ENCODE measurements at regions not wholly inside any gene's neighbourhood (a gene's known extent, or its start where the extent isn't known, plus 50 kb on each side); places are given as distances from the start of the nearest gene placed in this dataset.
"Not testable (repeated sequence)": the region's sequence is repeated elsewhere in the genome, so short reads cannot be mapped to it uniquely, and the experiment has no call there.

GRCh38 chr2:84300696-84301029, 158.4 kb downstream of the SUCLG1 start:
- H3K27me3 Mint-ChIP-seq: peaks cover 3% of the 10 kb centered on the region
- peaks cover 0 to 1% (median 0%) of the 10 kb centered on the region in 3 donors for H3K4me1 Mint-ChIP-seq
- H3K36me3 Mint-ChIP-seq: no peaks in the 10 kb centered on the region
- no peak overlapping the region for H3K27ac Mint-ChIP-seq
- H3K9me3 Mint-ChIP-seq: peaks cover 0 to 5% (median 4%) of the 10 kb centered on the region in 3 donors
- H3K4me3 Mint-ChIP-seq: no peak overlapping the region

GRCh38 chr2:84300001-84300695, 158.9 kb downstream of the SUCLG1 start:
- not testable (repeated sequence) for H3K27me3 Mint-ChIP-seq, H3K36me3 Mint-ChIP-seq, H3K9me3 Mint-ChIP-seq, H3K4me3 Mint-ChIP-seq, H3K4me1 Mint-ChIP-seq, H3K27ac Mint-ChIP-seq

- Mint-ChIP-seq H3K27me3 (peaks cover 3% of the 10 kb centered on the region), H3K4me1 (peaks cover 0 to 1% (median 0%) of the 10 kb centered on the region in 3 donors), H3K9me3 (peaks cover 0 to 5% (median 0%) of the 10 kb centered on the region in 3 donors), H3K36me3 (no peaks in the 10 kb centered on the region), H3K4me3 (no peak overlapping the region), H3K27ac (no peak overlapping the region)
Observed at GRCh38 chr2:84299211-84299775, 159.8 kb downstream of the SUCLG1 start.

GRCh38 chr2:84297155-84297554, 161.9 kb downstream of the SUCLG1 start:
- no peak overlapping the region for H3K27ac Mint-ChIP-seq
- no peaks in the 10 kb centered on the region for H3K9me3 Mint-ChIP-seq
- H3K27me3 Mint-ChIP-seq: peaks cover 1% of the 10 kb centered on the region
- no peak overlapping the region for H3K4me3 Mint-ChIP-seq
- no peaks in the 10 kb centered on the region for H3K36me3 Mint-ChIP-seq
- H3K4me1 Mint-ChIP-seq: no peaks in the 10 kb centered on the region

- Mint-ChIP-seq H3K9me3 (no peaks in the 10 kb centered on the region), H3K4me1 (no peaks in the 10 kb centered on the region), H3K4me3 (no peak overlapping the region), H3K27me3 (no peaks in the 10 kb centered on the region), H3K36me3 (no peaks in the 10 kb centered on the region), H3K27ac (no peak overlapping the region)
Observed at GRCh38 chr2:84293791-84294380, 165.2 kb downstream of the SUCLG1 start.

GRCh38 chr2:84292545-84292944, 166.5 kb downstream of the SUCLG1 start:
- peaks cover 0 to 1% (median 0%) of the 10 kb centered on the region in 3 donors for H3K9me3 Mint-ChIP-seq
- H3K4me1 Mint-ChIP-seq: no peaks in the 10 kb centered on the region
- no peaks in the 10 kb centered on the region for H3K27me3 Mint-ChIP-seq
- no peak overlapping the region for H3K27ac Mint-ChIP-seq
- H3K36me3 Mint-ChIP-seq: no peaks in the 10 kb centered on the region
- H3K4me3 Mint-ChIP-seq: no peak overlapping the region

- H3K27me3 Mint-ChIP-seq: no peaks in the 10 kb centered on the region
- H3K4me3 Mint-ChIP-seq: no peak overlapping the region
- H3K36me3 Mint-ChIP-seq: no peaks in the 10 kb centered on the region
- no peak overlapping the region for H3K27ac Mint-ChIP-seq
- peaks cover 0 to 2% (median 0%) of the 10 kb centered on the region in 3 donors for H3K9me3 Mint-ChIP-seq
- no peaks in the 10 kb centered on the region for H3K4me1 Mint-ChIP-seq
Observed at GRCh38 chr2:84290537-84290936, 168.5 kb downstream of the SUCLG1 start.

GRCh38 chr2:84288293-84288692, 170.8 kb downstream of the SUCLG1 start:
- no peaks in the 10 kb centered on the region for H3K27me3 Mint-ChIP-seq
- H3K4me1 Mint-ChIP-seq: no peaks in the 10 kb centered on the region
- H3K36me3 Mint-ChIP-seq: no peaks in the 10 kb centered on the region
- no peak overlapping the region for H3K27ac Mint-ChIP-seq
- no peak overlapping the region for H3K4me3 Mint-ChIP-seq
- peaks cover 0 to 2% (median 0%) of the 10 kb centered on the region in 3 donors for H3K9me3 Mint-ChIP-seq

GRCh38 chr2:84286878-84287277, 172.2 kb downstream of the SUCLG1 start:
- Mint-ChIP-seq H3K27ac (no peak overlapping the region), H3K4me3 (no peak overlapping the region), H3K36me3 (no peaks in the 10 kb centered on the region), H3K9me3 (peaks cover 0 to 2% (median 0%) of the 10 kb centered on the region in 3 donors), H3K4me1 (no peaks in the 10 kb centered on the region), H3K27me3 (peaks cover 2% of the 10 kb centered on the region)

- H3K9me3 Mint-ChIP-seq: peaks cover 0 to 2% (median 0%) of the 10 kb centered on the region in 3 donors
- H3K4me3 Mint-ChIP-seq: no peak overlapping the region
- no peaks in the 10 kb centered on the region for H3K36me3 Mint-ChIP-seq
- no peaks in the 10 kb centered on the region for H3K4me1 Mint-ChIP-seq
- H3K27ac Mint-ChIP-seq: no peak overlapping the region
- H3K27me3 Mint-ChIP-seq: peaks cover 2% of the 10 kb centered on the region
Observed at GRCh38 chr2:84285056-84285747, 173.9 kb downstream of the SUCLG1 start.

- Mint-ChIP-seq H3K36me3 (no peaks in the 10 kb centered on the region), H3K9me3 (peaks cover 0 to 2% (median 0%) of the 10 kb centered on the region in 3 donors), H3K27me3 (peaks cover 2% of the 10 kb centered on the region), H3K4me1 (no peaks in the 10 kb centered on the region), H3K4me3 (no peak overlapping the region), H3K27ac (no peak overlapping the region)
Observed at GRCh38 chr2:84283506-84283905, 175.6 kb downstream of the SUCLG1 start.

GRCh38 chr2:84281510-84281909, 177.6 kb downstream of the SUCLG1 start:
- Mint-ChIP-seq H3K27ac (no peak overlapping the region), H3K4me3 (no peak overlapping the region), H3K9me3 (peaks cover 0 to 1% (median 0%) of the 10 kb centered on the region in 3 donors), H3K4me1 (no peaks in the 10 kb centered on the region), H3K36me3 (no peaks in the 10 kb centered on the region), H3K27me3 (peaks cover 7% of the 10 kb centered on the region)

- Mint-ChIP-seq H3K36me3 (no peaks in the 10 kb centered on the region), H3K27me3 (peaks cover 7% of the 10 kb centered on the region), H3K4me1 (no peaks in the 10 kb centered on the region), H3K27ac (no peak overlapping the region), H3K9me3 (peaks cover 0 to 1% (median 0%) of the 10 kb centered on the region in 3 donors), H3K4me3 (no peak overlapping the region)
Observed at GRCh38 chr2:84280873-84281272, 178.2 kb downstream of the SUCLG1 start.

GRCh38 chr2:84278386-84278785, 180.7 kb downstream of the SUCLG1 start:
- H3K27ac Mint-ChIP-seq: peak overlapping the region in 1 of 3 donors; percentile 20
- H3K27me3 Mint-ChIP-seq: peaks cover 7% of the 10 kb centered on the region
- no peaks in the 10 kb centered on the region for H3K4me1 Mint-ChIP-seq
- peaks cover 0 to 5% (median 1%) of the 10 kb centered on the region in 3 donors for H3K9me3 Mint-ChIP-seq
- no peaks in the 10 kb centered on the region for H3K36me3 Mint-ChIP-seq
- H3K4me3 Mint-ChIP-seq: peak overlapping the region in 1 of 4 donors; percentile 9

GRCh38 chr2:84276590-84277255, 182.4 kb downstream of the SUCLG1 start:
- peaks cover 0 to 5% (median 1%) of the 10 kb centered on the region in 3 donors for H3K9me3 Mint-ChIP-seq
- no peaks in the 10 kb centered on the region for H3K36me3 Mint-ChIP-seq
- H3K27me3 Mint-ChIP-seq: peaks cover 5% of the 10 kb centered on the region
- H3K27ac Mint-ChIP-seq: no peak overlapping the region
- no peaks in the 10 kb centered on the region for H3K4me1 Mint-ChIP-seq
- H3K4me3 Mint-ChIP-seq: no peak overlapping the region
